HK-2 (cell line): ENCODE measurements at regions not wholly inside any gene's neighbourhood (a gene's known extent, or its start where the extent isn't known, plus 50 kb on each side); places are given as distances from the start of the nearest gene placed in this dataset.
"Not testable (repeated sequence)": the region's sequence is repeated elsewhere in the genome, so short reads cannot be mapped to it uniquely, and the experiment has no call there.

Experiments used
- DNase-seq: peaks from one replicate; pipeline ENCODE4 v3.0.0-alpha.2; 2018; ENCODE audit not compliant: unreplicated experiment

DNA sequence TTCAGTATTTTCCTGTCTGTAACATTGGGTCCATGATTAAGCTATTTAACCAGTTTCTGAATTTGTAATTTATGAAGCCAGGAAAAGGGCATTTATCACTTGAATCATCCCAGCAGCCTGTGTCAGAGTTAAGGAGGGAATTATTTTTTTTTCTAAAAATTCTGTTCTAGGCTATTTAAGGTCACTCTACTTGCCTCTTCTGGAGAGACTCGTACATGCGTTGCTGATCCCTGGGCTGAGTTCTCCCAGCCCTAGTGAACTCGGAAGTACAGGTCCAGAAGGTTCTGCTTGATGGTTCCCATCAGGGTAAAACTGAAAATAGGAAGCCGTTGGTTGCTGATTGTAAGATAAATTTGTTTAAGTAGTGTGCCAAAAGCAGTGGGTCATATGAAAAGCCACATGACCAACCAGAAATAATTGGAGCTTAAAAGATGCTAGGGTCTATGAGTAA is 90.7 kb downstream of the GPR88 start:
- DNase-seq, result no peak

DNA sequence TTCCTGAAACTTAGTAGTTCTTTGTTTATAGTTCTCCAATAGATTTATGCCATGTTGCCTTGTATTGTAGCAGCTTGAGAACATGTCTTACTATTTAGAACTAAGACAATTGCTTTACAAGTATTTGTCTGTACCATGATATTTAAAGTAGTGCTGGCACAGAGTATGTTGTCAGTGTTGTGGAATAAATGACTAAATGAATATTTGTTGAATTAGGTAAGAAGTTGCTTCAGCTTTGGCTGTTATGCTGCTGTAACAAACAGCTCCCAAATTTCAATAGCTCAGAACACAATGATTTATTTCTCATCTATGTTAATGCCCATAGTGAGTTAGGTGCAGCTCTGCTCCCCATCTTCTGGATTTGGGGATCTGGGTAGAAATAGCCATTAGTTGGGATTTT is 90.2 kb upstream of the VCAM1 start:
- no peak for DNase-seq

DNA sequence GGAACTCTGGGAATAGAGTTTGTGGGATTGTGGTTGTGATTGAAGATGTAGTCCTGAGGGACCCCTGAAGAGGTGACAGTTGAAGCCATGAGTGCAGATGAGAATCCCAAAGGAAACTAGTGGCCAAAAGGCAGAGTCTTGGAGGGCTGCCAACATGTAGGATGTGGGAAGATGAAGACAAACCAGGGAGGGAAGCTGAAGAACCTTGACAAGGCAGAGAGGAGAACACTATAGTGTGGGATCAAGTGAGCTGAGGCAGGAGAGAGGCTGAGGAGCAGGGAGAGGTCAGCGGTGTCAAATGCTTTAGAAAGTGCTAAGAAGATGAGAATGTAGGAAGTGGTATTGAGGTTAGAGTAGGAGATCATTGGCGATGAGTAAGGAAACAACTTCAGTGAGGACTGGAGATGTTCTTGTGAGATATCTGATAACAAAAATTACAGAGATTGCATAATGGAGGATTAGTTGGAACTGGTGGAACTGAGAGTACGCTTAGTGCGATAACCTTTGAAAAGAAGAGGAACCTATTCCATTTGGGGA is 88.5 kb upstream of the VCAM1 start:
- DNase-seq, result peak; percentile 83

DNA sequence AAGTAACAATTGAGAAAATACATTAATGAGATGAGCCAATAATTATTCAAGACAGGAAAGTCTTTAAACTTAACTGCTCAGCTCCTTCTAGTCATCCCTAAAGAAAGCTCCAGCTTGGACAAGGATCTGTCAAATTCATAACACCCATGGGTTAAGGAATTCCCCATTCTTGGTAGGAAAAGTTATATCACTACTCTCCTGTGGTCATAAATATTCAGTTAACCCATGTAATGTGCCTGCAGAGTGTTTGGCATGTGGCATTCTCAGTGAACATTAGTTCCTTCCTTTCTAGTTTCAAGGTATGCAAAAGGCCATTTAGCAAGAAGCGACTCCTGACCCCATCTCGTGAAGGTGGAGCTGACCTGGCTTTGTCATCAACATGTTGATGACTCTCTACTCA is 76.7 kb upstream of the VCAM1 start:
- no peak for DNase-seq

- no peak for DNase-seq
Observed at GRCh38 chr1:100643471-100644196, 75.9 kb upstream of the VCAM1 start.

DNA sequence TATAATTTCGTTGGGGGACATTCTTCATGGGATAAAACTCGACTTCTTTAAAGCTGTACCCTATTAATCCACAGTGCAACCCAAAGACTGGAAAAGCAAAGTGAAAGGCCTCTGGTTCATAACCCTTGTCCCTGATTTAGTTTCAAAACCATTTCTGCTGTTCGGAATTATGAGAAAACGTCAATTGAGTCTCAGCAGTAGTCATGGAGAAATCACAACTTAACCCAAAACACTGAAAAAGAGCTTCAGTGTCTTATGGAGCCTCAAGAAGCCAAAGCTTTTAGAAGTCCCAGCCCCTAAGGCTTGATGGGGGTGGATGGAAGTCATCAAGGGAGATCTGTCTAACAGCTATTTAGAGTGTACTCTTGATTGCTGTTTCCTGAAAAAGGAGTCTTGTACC is 73.5 kb upstream of the VCAM1 start:
- DNase-seq, result no peak

GRCh38 chr1:100649146-100649545 is 70.4 kb upstream of the VCAM1 start:
- DNase-seq, result no peak

GRCh38 chr1:100657876-100658715 is 61.4 kb upstream of the VCAM1 start:
- peak; percentile 51 for DNase-seq

DNA sequence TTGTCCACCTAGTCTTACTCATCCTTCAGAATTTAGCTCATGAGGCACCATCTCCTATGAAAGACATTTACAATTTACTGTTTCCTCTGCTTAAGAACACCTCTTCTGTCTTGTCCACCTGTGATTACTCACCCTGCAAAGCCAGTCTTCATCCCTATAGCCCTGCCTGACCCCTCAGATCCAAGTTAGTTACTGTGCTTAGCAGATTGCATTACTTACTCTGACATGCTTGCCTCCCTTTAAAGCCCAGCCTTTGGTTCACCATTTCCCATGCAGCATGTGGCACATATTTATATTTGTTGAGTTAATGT is 60.9 kb upstream of the VCAM1 start:
- no peak for DNase-seq

DNA sequence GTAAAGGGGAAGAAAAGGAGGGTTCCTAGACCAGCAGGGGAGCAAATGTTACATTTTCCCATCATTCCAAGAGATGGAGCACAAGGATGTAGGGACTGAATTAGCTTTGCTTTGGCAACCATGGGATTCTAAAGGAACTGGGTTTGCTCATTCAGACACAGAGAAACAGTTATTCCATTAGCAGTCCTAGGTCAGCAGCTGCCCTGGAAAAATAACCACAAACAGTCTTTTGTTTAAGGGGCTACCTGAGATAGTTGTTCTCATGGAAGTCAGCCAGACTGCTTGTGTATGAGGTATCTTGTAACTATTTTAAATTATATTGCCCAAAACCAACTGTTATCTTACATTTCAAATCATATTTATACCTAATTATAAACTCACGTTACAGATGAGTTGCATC is 58.4 kb upstream of the VCAM1 start:
- no peak for DNase-seq

GRCh38 chr1:100668494-100668893 is 51.0 kb upstream of the VCAM1 start:
- DNase-seq, result not testable (repeated sequence)
